ENCODE measurements at regions not wholly inside any gene's neighbourhood (a gene's known extent, or its start where the extent isn't known, plus 50 kb on each side); places are given as distances from the start of the nearest gene placed in this dataset.

GRCh38 chr10:6734286-6734685, 154.2 kb upstream of the PRKCQ start:
- WGBS (ENCODE audit: insufficient coverage): 84% methylated on average over 11 of the region's 11 CpGs
- ChIA-PET POLR2A (no interaction called here), CTCF (no interaction called here)
- no peak for DNase-seq
- H3K4me1 ChIP-seq (ENCODE audit: control extremely low read depth in 1 of 4, control insufficient read depth in 4 of 4, insufficient read depth in 4 of 4, low read length in 3 of 4): peaks cover 0 to 4% (median 0%) of the 10 kb centered on the region in 4 experiments
- H3K27me3 ChIP-seq (replicated peaks in 2 of 5; ENCODE audit: control insufficient read depth in 4 of 5, insufficient read depth in 5 of 5, low read length in 4 of 5): peaks cover 0 to 31% (median 3%) of the 10 kb centered on the region in 5 experiments
- no peak overlapping the region for H3K27ac ChIP-seq (ENCODE audit: insufficient read depth in 1 of 2, low read depth in 1 of 2, low read length in 2 of 2, poor library complexity in 1 of 2, severe bottlenecking in 2 of 2)
- no peaks in the 10 kb centered on the region for H3K36me3 ChIP-seq (ENCODE audit: control insufficient read depth in 4 of 4, insufficient read depth in 4 of 4, low read length in 3 of 4)
- no peaks in the 10 kb centered on the region for H3K9me3 ChIP-seq (ENCODE audit: control extremely low read depth in 1 of 5, control insufficient read depth in 4 of 5, insufficient read depth in 2 of 5, low read depth in 1 of 5, low read length in 4 of 5)
- H3K4me3 ChIP-seq (ENCODE audit: control insufficient read depth in 1 of 7, extremely low read depth in 1 of 7, insufficient read depth in 4 of 7, low read depth in 2 of 7, low read length in 6 of 7): no peak overlapping the region

- no CpG with 5 or more reads among the region's 7 CpGs for WGBS (ENCODE audit: insufficient coverage)
- Histone ChIP-seq H3K9me3 (ENCODE audit: control extremely low read depth in 1 of 5, control insufficient read depth in 4 of 5, insufficient read depth in 2 of 5, low read depth in 1 of 5, low read length in 4 of 5) (no peaks in the 10 kb centered on the region), H3K36me3 (ENCODE audit: control insufficient read depth in 4 of 4, insufficient read depth in 4 of 4, low read length in 3 of 4) (no peaks in the 10 kb centered on the region), H3K27me3 (replicated peaks in 2 of 5; ENCODE audit: control insufficient read depth in 4 of 5, insufficient read depth in 5 of 5, low read length in 4 of 5) (peaks cover 0 to 34% (median 6%) of the 10 kb centered on the region in 5 experiments), H3K27ac (ENCODE audit: insufficient read depth in 1 of 2, low read depth in 1 of 2, low read length in 2 of 2, poor library complexity in 1 of 2, severe bottlenecking in 2 of 2) (no peak overlapping the region), H3K4me1 (ENCODE audit: control extremely low read depth in 1 of 4, control insufficient read depth in 4 of 4, insufficient read depth in 4 of 4, low read length in 3 of 4) (no peaks in the 10 kb centered on the region), H3K4me3 (ENCODE audit: control insufficient read depth in 1 of 7, extremely low read depth in 1 of 7, insufficient read depth in 4 of 7, low read depth in 2 of 7, low read length in 6 of 7) (no peak overlapping the region)
- ChIA-PET CTCF (interaction anchor here (0.7 to 0.8 kb wide), 2 partner anchors 11 to 958 kb away, joined by 3 read pairs; no protein-coding TSS in a partner anchor), POLR2A (no interaction called here)
- DNase-seq: peak in 1 of 3 donors; percentile 15
Measured at GRCh38 chr10:6729861-6730344, 149.8 kb upstream of the PRKCQ start.

GRCh38 chr10:6729071-6729774, 149.1 kb upstream of the PRKCQ start:
- H3K27me3 ChIP-seq (replicated peaks in 2 of 5; ENCODE audit: control insufficient read depth in 4 of 5, insufficient read depth in 5 of 5, low read length in 4 of 5): peaks cover 0 to 30% (median 6%) of the 10 kb centered on the region in 5 experiments
- POLR2A ChIA-PET: no interaction called here
- no peaks in the 10 kb centered on the region for H3K9me3 ChIP-seq (ENCODE audit: control extremely low read depth in 1 of 5, control insufficient read depth in 4 of 5, insufficient read depth in 2 of 5, low read depth in 1 of 5, low read length in 4 of 5)
- CTCF ChIA-PET: no interaction called here
- no peak for DNase-seq
- H3K36me3 ChIP-seq (ENCODE audit: control insufficient read depth in 4 of 4, insufficient read depth in 4 of 4, low read length in 3 of 4): no peaks in the 10 kb centered on the region
- 79% methylated on average over 4 of the region's 6 CpGs for WGBS (ENCODE audit: insufficient coverage)
- no peak overlapping the region for H3K27ac ChIP-seq (ENCODE audit: insufficient read depth in 1 of 2, low read depth in 1 of 2, low read length in 2 of 2, poor library complexity in 1 of 2, severe bottlenecking in 2 of 2)
- H3K4me3 ChIP-seq (ENCODE audit: control insufficient read depth in 1 of 7, extremely low read depth in 1 of 7, insufficient read depth in 4 of 7, low read depth in 2 of 7, low read length in 6 of 7): no peak overlapping the region
- no peaks in the 10 kb centered on the region for H3K4me1 ChIP-seq (ENCODE audit: control extremely low read depth in 1 of 4, control insufficient read depth in 4 of 4, insufficient read depth in 4 of 4, low read length in 3 of 4)

GRCh38 chr10:6726924-6727323, 146.8 kb upstream of the PRKCQ start:
- no CpG with 5 or more reads among the region's 3 CpGs for WGBS (ENCODE audit: insufficient coverage)

GRCh38 chr10:6722616-6723004, 142.5 kb upstream of the PRKCQ start:
- POLR2A ChIA-PET: no interaction called here
- H3K27ac ChIP-seq (ENCODE audit: insufficient read depth in 1 of 2, low read depth in 1 of 2, low read length in 2 of 2, poor library complexity in 1 of 2, severe bottlenecking in 2 of 2): no peak overlapping the region
- DNase-seq: peak in 1 of 3 donors; percentile 20

More at GRCh38 chr10:6726924-6727323, 146.8 kb upstream of the PRKCQ start:
- Histone ChIP-seq H3K36me3 (ENCODE audit: control insufficient read depth in 4 of 4, insufficient read depth in 4 of 4, low read length in 3 of 4) (no peaks in the 10 kb centered on the region), H3K4me3 (ENCODE audit: control insufficient read depth in 1 of 7, extremely low read depth in 1 of 7, insufficient read depth in 4 of 7, low read depth in 2 of 7, low read length in 6 of 7) (no peak overlapping the region), H3K27me3 (replicated peaks in 2 of 5; ENCODE audit: control insufficient read depth in 4 of 5, insufficient read depth in 5 of 5, low read length in 4 of 5) (peaks cover 0 to 31% (median 6%) of the 10 kb centered on the region in 5 experiments), H3K9me3 (ENCODE audit: control extremely low read depth in 1 of 5, control insufficient read depth in 4 of 5, insufficient read depth in 2 of 5, low read depth in 1 of 5, low read length in 4 of 5) (no peaks in the 10 kb centered on the region), H3K4me1 (ENCODE audit: control extremely low read depth in 1 of 4, control insufficient read depth in 4 of 4, insufficient read depth in 4 of 4, low read length in 3 of 4) (no peaks in the 10 kb centered on the region), H3K27ac (ENCODE audit: insufficient read depth in 1 of 2, low read depth in 1 of 2, low read length in 2 of 2, poor library complexity in 1 of 2, severe bottlenecking in 2 of 2) (no peak overlapping the region)
- ChIA-PET POLR2A (no interaction called here), CTCF (no interaction called here)
- no peak for DNase-seq

GRCh38 chr10:6721964-6722615, 142.0 kb upstream of the PRKCQ start:
- H3K9me3 ChIP-seq (ENCODE audit: control extremely low read depth in 1 of 5, control insufficient read depth in 4 of 5, insufficient read depth in 2 of 5, low read depth in 1 of 5, low read length in 4 of 5): peaks cover 0 to 4% (median 0%) of the 10 kb centered on the region in 5 experiments
- H3K4me1 ChIP-seq (ENCODE audit: control extremely low read depth in 1 of 4, control insufficient read depth in 4 of 4, insufficient read depth in 4 of 4, low read length in 3 of 4): no peaks in the 10 kb centered on the region
- peaks cover 0 to 17% (median 0%) of the 10 kb centered on the region in 5 experiments for H3K27me3 ChIP-seq (replicated peaks in 2 of 5; ENCODE audit: control insufficient read depth in 4 of 5, insufficient read depth in 5 of 5, low read length in 4 of 5)
- 69% methylated on average over 9 of the region's 11 CpGs for WGBS (ENCODE audit: insufficient coverage)
- no peak overlapping the region for H3K4me3 ChIP-seq (ENCODE audit: control insufficient read depth in 1 of 7, extremely low read depth in 1 of 7, insufficient read depth in 4 of 7, low read depth in 2 of 7, low read length in 6 of 7)
- ChIA-PET POLR2A (no interaction called here), CTCF (no interaction called here)
- no peak for DNase-seq
- no peak overlapping the region for H3K27ac ChIP-seq (ENCODE audit: insufficient read depth in 1 of 2, low read depth in 1 of 2, low read length in 2 of 2, poor library complexity in 1 of 2, severe bottlenecking in 2 of 2)
- no peaks in the 10 kb centered on the region for H3K36me3 ChIP-seq (ENCODE audit: control insufficient read depth in 4 of 4, insufficient read depth in 4 of 4, low read length in 3 of 4)

More at GRCh38 chr10:6722616-6723004, 142.5 kb upstream of the PRKCQ start:
- no peaks in the 10 kb centered on the region for H3K4me1 ChIP-seq (ENCODE audit: control extremely low read depth in 1 of 4, control insufficient read depth in 4 of 4, insufficient read depth in 4 of 4, low read length in 3 of 4)
- 100% methylated on average over 1 of the region's 1 CpG for WGBS (ENCODE audit: insufficient coverage)
- no peaks in the 10 kb centered on the region for H3K36me3 ChIP-seq (ENCODE audit: control insufficient read depth in 4 of 4, insufficient read depth in 4 of 4, low read length in 3 of 4)
- H3K27me3 ChIP-seq (replicated peaks in 2 of 5; ENCODE audit: control insufficient read depth in 4 of 5, insufficient read depth in 5 of 5, low read length in 4 of 5): peaks cover 0 to 17% (median 0%) of the 10 kb centered on the region in 5 experiments
- no peak overlapping the region for H3K4me3 ChIP-seq (ENCODE audit: control insufficient read depth in 1 of 7, extremely low read depth in 1 of 7, insufficient read depth in 4 of 7, low read depth in 2 of 7, low read length in 6 of 7)
- CTCF ChIA-PET: no interaction called here
- peaks cover 0 to 4% (median 0%) of the 10 kb centered on the region in 5 experiments for H3K9me3 ChIP-seq (ENCODE audit: control extremely low read depth in 1 of 5, control insufficient read depth in 4 of 5, insufficient read depth in 2 of 5, low read depth in 1 of 5, low read length in 4 of 5)

GRCh38 chr10:6721480-6721879, 141.4 kb upstream of the PRKCQ start:
- ChIA-PET POLR2A (no interaction called here), CTCF (interaction anchor here (1.2 kb wide), 1 partner anchor 164 kb away, joined by 3 read pairs; no protein-coding TSS in a partner anchor)
- H3K9me3 ChIP-seq (ENCODE audit: control extremely low read depth in 1 of 5, control insufficient read depth in 4 of 5, insufficient read depth in 2 of 5, low read depth in 1 of 5, low read length in 4 of 5): peaks cover 0 to 4% (median 0%) of the 10 kb centered on the region in 5 experiments
- 86% methylated on average over 6 of the region's 7 CpGs for WGBS (ENCODE audit: insufficient coverage)
- H3K4me1 ChIP-seq (ENCODE audit: control extremely low read depth in 1 of 4, control insufficient read depth in 4 of 4, insufficient read depth in 4 of 4, low read length in 3 of 4): no peaks in the 10 kb centered on the region
- no peak overlapping the region for H3K27ac ChIP-seq (ENCODE audit: insufficient read depth in 1 of 2, low read depth in 1 of 2, low read length in 2 of 2, poor library complexity in 1 of 2, severe bottlenecking in 2 of 2)
- no peak for DNase-seq
- H3K36me3 ChIP-seq (ENCODE audit: control insufficient read depth in 4 of 4, insufficient read depth in 4 of 4, low read length in 3 of 4): no peaks in the 10 kb centered on the region
- no peak overlapping the region for H3K4me3 ChIP-seq (ENCODE audit: control insufficient read depth in 1 of 7, extremely low read depth in 1 of 7, insufficient read depth in 4 of 7, low read depth in 2 of 7, low read length in 6 of 7)
- peaks cover 0 to 11% (median 0%) of the 10 kb centered on the region in 5 experiments for H3K27me3 ChIP-seq (replicated peaks in 2 of 5; ENCODE audit: control insufficient read depth in 4 of 5, insufficient read depth in 5 of 5, low read length in 4 of 5)

Data from common myeloid progenitor, CD34-positive (primary cell).